ENCODE measurements at regions not wholly inside any gene's neighbourhood (a gene's known extent, or its start where the extent isn't known, plus 50 kb on each side); places are given as distances from the start of the nearest gene placed in this dataset.

- TF ChIP-seq EP300 (IDR thresholded peaks at IDR 0.05; ENCODE audit: borderline replicate concordance) = no peak
- no peak for TF ChIP-seq USF1 (IDR thresholded peaks at IDR 0.05)
Measured at GRCh38 chr10:28408237-28408777, 105.4 kb upstream of the MPP7 start.

Data from Ishikawa (cell line).